NCI-H1694 (cell line): ENCODE measurements at regions not wholly inside any gene's neighbourhood (a gene's known extent, or its start where the extent isn't known, plus 50 kb on each side); places are given as distances from the start of the nearest gene placed in this dataset.
"Not testable (repeated sequence)": the region's sequence is repeated elsewhere in the genome, so short reads cannot be mapped to it uniquely, and the experiment has no call there.

Experiments
- DNase-seq: peaks from one replicate; lab custom pipeline; 2025; lab: John Stamatoyannopoulos, UW

DNA sequence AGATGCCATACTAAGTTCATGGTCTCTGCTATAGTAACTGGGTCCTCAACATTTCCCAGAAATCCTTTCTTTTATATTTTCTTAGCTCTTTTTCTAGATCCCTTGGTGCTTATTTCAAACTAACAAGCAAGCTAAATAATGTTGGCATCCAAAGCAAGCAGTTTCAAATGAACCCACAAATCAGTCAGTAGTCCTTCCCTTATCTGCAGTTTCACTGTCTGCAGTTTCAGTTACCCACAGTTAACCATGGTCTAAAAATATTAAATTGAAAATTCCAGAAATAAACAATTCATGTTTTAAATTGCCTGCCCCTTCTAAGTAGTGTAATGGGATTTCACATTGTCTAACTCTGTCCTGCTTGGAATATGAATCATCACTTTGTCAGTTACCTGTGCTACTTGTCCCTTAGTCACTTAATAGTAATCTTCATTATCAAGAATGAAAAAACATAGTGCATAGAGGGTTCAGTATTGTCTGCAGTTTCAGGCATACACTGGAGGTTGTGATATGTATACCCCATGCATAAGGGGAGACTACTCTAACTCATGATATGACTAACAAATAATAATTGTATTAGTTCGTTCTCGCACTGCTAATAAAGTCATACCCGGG lies 633.7 kb downstream of the MECOM start:
- DNase-seq = no peak

DNA sequence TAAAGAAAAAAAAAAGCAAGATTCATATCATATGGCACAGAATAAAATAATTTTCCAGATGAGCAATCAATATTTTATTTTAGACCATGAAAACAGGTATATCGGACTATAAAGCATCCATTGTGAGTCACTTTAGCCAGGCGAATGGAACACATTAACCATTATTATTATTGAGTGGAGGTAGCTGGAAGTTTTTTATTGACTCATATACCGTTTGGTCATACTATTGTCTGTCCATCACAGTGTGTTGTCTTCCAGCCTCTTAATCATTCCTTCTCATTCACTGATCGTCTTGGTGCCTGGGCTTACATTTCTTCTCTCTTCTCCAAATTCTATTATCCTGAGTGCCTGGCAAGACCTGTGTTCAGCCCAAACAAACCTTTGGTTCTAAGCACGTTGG lies 634.8 kb downstream of the MECOM start:
- no peak for DNase-seq

DNA sequence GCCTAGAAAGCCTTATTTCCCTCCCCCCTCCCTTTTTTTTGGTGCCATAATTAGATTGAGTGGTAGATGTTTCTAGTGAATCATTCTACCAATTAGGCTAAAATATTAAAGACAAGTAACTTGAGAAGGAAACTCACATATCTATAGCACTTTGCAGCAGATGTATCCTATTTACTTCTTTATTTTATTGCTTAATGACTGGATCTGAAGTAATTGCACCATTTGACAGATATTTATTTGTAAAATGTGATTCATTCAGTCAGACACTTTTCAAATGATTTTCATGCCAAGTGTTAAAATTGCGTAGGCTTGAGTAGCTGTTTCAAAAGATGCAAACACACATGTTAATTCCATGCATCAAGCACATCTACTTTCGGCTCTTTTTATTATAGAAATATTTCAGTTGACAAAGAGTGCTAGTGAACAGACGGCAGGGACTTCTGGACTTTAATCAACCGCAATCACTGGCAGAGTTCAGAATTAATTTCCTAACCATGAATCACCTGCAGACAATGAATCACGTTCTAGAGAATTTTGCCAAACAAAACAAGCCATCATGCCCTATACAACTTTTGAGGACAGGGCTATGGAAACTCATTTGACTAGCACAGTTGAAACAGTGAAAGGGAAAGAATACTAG lies 636.8 kb downstream of the MECOM start:
- DNase-seq = no peak

DNA sequence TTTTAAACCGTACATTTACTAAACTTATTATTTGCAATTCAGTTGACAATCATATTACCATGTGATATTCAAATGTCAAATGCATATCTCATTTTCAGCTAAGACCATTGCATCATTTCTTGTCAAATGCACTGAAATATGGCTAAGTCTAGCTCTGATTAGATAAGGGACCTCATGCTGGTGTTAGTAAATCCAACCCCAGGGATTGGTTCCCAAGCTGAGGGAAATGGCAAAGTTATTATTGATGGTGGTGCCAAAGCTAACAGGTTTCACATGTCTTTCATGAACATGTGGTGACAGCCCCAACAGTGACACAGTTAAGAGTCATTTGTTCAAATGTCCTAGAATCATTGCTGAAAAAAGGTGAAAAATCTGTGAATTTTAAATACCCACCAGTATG lies 641.1 kb downstream of the MECOM start:
- no peak for DNase-seq

DNA sequence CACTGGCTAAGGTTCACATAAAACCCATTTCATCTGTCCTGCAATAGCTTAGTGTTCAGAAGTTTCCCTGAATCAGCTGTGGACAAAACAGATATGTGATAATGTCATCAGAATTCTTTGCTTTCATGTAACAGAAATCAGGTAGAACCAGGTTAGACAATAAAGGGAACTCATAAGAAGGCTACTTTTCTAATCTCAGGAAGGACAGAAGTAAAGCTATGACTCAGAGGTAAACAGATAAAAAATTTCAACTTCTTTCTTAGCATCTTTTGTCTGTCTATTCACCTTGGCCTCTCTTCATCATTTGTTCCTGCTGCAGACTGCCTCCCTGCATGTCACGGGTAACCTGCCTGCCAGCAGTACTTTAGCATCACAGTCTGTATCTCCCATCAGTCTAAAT lies 643.1 kb downstream of the MECOM start:
- DNase-seq = no peak

DNA sequence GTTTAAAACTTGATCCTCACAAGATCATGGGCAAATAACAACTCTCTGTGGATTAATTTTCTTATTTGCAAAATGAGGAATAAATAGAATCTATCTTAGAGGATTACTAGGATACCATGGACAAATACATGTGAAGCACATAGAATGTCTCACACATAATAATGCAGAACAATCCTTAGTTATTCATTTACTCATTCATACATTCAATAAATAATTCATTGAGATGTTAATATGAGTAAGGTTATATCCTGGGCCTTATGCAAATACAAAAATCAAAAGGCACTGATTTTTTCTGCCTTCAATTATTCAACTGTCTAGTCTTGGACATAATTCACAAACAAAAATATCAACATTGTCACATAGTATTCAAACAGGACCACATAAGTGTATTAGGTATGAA lies 654.1 kb downstream of the MECOM start:
- no peak for DNase-seq

DNA sequence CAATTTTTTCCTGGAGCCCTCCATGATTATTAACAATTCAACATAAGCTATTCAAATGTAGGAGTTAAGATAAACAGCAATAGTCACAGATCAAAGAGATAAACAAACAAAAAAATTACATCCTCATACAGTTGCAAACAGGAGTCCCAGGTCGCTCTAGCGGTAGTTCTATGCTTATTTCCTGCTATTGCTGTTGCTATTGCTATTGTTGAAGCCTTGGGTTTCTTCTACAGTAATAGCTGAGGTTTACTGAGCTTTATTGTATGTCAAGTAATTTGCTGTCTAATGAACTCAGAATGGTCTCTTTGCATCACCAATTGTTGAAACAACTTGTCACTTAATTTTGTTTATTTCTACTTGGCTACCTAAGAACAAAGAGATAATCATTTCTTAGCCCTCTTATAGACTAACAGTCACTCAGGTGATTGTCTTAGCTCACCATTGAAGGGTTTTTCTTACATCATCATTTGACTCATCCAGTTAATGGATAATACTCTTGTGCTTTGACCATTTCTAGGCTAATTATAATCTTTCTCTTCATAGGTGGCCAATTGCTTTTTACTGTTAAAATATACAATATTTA lies 654.6 kb downstream of the MECOM start:
- DNase-seq = no peak

DNA sequence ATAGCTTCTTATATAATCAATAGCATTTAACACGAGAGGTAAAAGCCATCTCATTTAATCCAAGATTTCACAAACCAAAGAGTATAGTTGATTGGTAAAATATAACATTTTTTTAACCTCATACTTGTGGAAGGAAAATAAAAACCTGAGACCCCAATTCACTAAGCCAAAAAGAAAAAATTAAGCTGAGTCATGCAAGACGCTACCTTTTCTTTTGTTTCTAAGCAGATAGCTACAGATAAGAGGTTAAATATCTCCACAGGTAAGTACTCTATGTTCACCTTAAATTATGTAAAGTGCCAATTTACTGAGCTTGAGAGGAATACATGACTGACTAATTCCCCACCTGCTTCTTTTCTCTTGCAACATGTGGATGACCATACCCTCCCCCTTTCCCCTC lies 656.4 kb downstream of the MECOM start:
- DNase-seq = no peak

DNA sequence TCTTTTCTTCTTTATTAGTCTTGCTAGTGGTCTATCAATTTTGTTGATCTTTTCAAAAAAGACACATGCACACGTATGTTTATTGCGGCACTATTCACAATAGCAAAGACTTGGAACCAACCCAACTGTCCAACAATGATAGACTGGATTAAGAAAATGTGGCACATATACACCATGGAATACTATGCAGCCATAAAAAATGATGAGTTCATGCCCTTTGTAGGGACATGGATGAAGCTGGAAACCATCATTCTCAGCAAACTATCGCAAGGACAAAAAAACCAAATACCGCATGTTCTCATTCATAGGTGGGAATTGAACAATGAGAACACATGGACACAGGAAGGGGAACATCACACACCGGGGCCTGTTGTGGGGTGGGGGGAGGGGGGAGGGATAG lies 657.1 kb downstream of the MECOM start:
- DNase-seq = not testable (repeated sequence)

DNA sequence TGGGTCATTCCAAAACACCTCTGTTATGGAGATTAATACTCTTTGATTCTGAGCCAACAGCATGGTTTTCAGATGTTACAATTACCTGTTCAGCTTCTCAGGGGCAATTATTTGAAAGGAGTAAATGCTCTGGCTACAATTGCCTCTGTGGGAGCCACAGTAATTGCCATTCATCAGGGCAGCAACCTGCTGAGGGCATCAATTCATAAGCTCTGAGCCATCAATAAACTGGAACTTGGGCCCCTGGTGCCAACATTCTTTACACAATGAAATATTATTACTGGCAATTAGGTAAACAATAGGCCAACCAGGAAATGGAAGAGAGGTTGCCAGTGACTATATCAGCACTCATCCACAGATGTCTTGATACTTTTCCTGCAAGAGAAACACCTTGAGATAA lies 660.8 kb downstream of the MECOM start:
- DNase-seq = no peak

DNA sequence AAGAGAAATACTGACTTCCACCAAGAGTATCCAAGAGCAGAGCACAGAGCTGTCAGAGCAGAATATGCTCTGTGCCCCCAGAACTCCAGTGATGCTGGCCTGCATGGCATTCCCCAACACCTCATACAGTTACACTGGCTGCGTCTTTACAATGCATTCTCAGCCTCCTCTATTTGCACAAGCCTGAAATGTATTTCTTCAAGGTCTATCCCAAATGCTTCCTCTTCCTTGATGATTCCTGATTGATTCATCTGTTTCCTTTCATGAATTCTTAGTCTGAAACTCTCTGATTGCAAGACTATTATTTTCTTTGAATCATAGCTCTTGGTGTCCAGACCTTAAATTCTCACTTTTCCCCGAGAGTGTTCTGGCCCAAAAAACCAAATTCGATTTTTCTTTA lies 664.7 kb downstream of the MECOM start:
- no peak for DNase-seq

DNA sequence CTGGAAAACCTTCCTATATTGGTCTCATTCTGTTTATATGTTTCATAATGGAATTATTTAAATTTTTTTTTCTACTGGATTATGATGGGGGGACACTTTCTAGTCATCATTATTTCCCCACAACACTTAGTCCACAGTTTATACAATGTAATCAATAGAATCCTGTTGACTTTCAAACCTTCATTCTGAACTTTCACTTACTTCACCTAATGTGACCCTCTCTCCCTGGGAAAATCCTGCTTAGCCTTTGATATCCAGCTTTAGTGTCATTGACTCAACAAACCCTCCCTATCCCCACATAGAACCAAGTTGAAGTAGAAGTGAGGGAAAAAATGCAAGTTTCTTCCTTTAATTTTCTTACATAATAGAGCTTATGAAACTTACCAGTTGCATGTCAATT lies 666.0 kb downstream of the MECOM start:
- DNase-seq = no peak

DNA sequence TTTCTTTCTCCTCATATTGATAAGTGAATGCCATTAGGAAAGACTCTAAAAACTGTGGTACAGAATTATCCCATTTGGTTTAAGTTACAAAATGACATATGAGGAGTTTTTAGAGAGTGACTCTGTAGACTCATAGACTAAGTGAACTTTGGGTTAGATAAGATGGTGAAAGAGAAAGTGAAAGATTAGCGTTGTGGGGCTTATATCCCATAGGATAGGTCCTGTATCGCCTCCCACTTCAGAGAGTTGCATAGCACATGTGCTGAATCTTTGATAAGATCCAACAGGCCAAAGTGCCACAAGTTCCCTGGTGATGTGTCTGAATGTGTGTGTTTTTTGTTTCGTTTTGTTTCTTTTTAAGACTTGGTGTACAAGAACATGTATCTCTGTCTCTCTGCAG lies 666.9 kb downstream of the MECOM start:
- DNase-seq = no peak

DNA sequence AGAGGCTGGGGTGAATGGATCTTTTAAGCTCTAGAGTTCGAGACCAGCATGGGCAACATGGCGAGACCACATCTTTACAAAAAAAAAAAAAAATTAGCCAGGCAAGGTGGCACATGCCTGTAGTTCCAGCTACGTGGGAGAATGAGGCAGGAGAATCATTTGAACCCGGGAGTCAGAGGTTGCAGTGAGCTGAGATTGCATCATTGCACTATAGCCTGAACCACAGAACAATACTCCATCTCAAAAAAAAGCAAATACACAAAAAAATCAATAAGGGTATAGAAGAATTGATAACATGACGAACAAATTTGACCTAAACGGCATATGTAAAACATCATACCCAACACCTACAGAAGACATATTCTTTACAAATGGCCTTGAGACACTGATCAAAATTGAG lies 668.4 kb downstream of the MECOM start:
- no peak for DNase-seq

DNA sequence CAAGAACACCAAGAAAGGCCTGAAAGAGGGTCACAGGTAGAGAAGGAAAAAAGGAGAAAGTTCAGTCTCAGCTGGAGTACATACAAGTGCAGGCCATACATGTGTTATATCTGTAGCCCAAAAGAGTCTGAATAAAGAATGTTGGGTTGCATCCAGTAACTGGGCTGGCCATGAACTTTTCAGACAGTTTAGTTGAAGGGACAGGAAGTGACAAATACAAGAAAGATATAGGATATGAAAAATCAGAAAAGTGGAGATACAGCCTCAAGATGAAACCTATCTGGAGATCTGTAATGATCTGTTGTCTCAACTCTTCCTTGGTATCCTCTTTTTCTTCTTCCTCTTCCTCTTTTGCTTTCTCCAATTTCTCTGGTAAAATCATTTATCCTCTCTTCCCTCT lies 671.7 kb downstream of the MECOM start:
- no peak for DNase-seq

DNA sequence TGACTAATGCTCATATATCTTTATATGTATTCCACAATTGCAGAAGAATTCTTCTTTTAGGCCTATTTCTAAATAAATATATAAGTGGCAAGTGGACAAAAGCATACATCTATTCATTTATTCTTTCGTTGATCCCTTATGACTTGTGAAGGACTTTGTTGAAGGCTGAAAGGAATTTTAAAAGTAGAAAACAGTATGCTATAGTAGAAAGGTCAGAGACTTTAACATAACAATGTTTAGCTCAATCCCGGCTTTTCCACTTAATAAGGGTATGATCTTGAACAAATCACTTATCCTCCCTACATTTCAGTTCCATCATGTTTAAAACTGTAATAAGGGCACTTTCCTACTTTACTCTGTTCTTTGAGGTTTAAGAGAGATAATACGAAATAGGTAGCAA lies 672.9 kb downstream of the MECOM start:
- DNase-seq = no peak

DNA sequence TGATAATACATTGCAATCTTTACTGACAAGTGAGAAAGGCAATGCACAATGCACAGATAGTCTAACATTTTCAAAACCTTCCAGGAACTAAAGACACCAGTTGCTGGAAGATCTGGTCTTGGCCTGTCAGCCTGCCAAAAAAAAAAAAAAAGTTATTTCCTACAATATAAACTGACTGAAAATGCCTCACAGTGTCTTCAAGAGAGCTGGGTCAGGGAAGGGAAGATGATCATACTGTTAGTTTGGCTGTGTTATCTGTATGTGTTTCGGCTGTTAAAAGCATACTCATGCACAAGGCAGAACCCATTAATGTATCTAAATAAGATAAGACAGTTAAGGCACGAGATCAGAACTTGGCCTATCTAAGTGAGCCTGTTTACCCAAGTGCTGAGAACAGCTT lies 673.4 kb downstream of the MECOM start:
- DNase-seq = no peak

DNA sequence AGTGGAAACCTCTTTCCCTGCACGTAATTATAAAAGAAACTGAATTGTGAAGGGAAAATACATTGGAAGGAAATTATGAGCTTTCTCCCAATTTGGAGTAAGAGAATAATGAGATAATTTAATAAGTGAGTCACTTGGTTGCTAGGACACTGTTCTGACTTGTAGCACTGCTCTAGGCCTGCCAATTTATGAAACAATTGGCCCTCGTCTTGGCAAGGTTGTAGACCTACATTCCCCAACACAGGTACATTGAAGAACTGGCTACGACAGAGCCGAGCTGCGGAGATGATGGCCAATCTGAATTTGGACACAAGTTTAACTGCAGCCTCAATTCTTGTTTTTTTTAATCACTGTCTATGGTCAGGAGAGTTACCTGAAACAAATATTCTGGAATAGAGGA lies 674.1 kb downstream of the MECOM start:
- DNase-seq = no peak

DNA sequence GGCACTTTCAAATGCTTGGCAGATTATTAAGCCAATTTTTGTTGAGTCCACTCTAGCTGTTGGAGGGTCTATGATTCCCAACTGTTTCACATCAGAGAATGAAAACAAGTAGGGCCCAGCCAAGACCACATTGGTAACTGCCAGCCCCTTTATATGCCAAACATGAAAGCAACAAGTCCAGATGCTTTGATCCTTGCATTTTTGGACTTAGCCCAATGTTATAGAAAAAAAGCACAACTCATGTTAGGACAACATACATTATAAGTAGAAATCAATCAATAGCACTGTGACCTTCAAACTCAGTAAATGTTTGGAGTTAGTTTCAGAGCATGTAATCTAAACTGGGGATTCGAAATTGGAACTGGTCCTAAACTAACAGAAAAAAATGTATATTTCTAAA lies 674.7 kb downstream of the MECOM start:
- DNase-seq = no peak

DNA sequence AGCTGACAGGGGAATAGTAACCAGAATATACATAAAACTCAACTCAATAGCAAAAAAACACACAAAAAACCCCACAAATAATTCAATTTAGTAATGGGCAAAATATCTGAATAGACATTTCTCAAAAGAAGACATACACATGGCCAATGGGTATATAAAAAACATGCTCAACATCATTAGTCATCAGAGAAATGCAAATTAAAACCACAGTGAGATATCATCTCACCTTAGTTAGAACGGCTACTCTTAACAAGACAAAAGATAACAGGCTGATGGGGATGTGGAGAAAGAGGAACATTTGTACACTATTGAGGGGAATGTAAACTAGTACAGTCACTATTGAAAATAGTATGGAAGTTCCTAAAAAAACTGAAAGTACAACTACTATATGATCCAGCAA lies 678.6 kb downstream of the MECOM start:
- no peak for DNase-seq

DNA sequence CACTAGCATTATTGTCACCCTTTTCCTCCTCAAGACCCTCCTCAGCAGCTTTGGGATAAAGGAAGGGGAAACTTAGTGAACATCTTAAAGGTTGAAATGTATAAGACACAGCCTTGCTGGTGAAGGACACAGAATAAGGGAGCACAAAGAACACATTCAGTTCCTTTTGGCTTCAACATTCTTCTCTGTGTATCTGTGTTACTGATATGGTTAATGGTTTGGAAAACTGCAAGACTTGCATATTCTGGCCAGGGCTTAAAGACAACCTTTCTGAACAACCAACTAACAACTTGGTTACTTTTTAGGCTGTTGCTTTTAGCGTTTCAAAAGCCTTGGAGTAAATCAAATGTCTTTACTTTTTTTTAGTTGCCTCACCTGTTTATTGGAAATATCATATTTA lies 680.5 kb downstream of the MECOM start:
- no peak for DNase-seq

DNA sequence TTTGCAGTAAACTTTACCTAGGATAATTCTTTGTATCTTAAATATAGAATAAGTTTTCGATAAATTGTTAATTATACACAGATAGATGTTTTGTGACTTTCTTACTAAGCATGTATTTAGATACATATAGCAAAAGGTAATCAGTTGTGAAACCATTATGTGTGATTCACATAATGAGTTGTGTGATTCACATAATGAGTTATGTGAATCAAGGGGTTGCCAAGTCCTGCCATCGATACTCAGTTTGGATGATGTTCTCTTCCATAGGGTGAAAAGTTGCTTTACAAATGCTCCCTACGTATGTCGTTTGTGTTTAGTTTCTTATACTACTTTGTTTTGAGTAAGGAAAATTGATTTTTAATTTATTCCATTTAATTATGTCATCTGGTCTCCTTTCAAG lies 682.1 kb downstream of the MECOM start:
- DNase-seq = no peak

DNA sequence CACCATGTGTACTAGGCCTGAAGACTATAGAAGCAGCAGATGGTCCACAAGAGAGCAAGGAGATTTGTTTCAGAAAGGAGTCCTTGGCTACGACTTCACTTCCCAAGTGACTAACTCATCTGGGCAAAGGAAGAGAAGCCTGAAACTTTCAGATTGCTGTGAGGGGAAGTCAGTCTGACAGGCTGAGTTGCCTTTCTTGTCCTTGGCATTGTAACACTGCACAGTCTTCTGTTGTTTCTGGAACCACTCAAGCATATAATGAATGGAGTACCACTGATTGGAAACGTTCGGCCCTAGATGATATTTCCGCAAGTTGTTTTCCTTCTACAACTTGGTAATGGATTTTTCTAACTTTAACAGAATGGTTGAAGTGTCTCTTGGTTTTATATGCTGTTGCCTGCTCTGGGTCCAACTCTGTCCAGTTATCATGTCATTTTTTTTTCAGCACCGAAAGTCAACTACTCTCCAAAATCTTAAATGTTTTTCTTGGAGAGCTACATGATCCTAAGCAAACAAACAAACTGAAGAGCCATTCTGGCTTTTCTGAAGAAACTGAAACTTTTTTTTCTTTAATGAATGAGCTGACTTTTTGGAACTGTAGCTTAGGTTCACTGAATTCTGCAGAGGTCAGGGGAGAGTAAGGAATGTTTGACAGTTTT lies 685.7 kb downstream of the MECOM start:
- DNase-seq = no peak

DNA sequence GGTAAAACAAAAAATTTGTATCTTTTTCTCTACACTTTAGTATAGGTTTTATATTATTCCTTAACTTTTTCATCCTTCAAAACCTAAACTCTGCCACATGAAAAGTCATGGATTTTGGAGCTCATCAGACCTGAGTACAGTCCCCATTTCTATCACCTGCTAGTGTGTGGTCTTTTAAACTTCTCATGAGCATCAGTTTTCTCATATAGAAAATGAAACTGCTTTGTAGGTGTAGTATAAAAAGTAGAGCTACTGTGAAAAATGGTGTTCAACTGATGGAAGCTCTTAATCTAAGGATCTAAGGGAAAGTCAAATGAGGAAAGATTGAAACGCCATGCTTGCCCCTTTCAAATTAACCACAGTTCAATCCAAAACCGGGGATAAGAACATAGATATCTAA lies 686.5 kb downstream of the MECOM start:
- DNase-seq = no peak
